H1 (cell line): ENCODE measurements at regions not wholly inside any gene's neighbourhood (a gene's known extent, or its start where the extent isn't known, plus 50 kb on each side); places are given as distances from the start of the nearest gene placed in this dataset.

ENCODE experiments used
- CBX5 ChIP-seq: fragments of 300-800, 300-1000 bp; sonication (generic); IDR thresholded peaks from 2 replicates; pipeline ENCODE4 v1.7.1; 2016; ENCODE audit warnings: antibody characterized with exemption, low read length, low read depth
- CTCF ChIP-seq, 3 experiments: IDR thresholded peaks; 1 replicate in 2 of 3; 2 replicates in 1 of 3; pipeline versions ENCODE4 v1.5.1 to v1.6.1; 2011; ENCODE audit warnings: low read length in 3 of 3, mild to moderate bottlenecking in 3 of 3, inconsistent platforms in 2 of 3, low read depth in 1 of 3, moderate library complexity in 1 of 3; ENCODE audit not compliant: insufficient read depth in 1 of 3; ENCODE audit errors: control extremely low read depth in 1 of 3
- EP300 ChIP-seq, 2 experiments: IDR thresholded peaks; 1 replicate in 1 of 2; 2 replicates in 1 of 2; pipeline ENCODE4 v1.6.1; 2011 to 2012; ENCODE audit warnings: low read depth in 2 of 2, low read length in 2 of 2, mild to moderate bottlenecking in 2 of 2, borderline replicate concordance in 1 of 2, inconsistent platforms in 1 of 2, moderate library complexity in 1 of 2
- JUND ChIP-seq: IDR thresholded peaks from 2 replicates; pipeline ENCODE4 v1.6.1; 2011; ENCODE audit warnings: mild to moderate bottlenecking, improper control_type of control experiment, low read length
- MAX ChIP-seq: IDR thresholded peaks from 2 replicates; pipeline ENCODE4 v1.6.1; 2012; ENCODE audit warnings: inconsistent platforms
- NRF1 ChIP-seq: IDR thresholded peaks from 2 replicates; pipeline ENCODE4 v1.6.1; 2011; ENCODE audit warnings: mild to moderate bottlenecking, low read depth, low read length, improper control_type of control experiment
- POU5F1 ChIP-seq: IDR thresholded peaks from 2 replicates; pipeline ENCODE4 v1.6.1; 2011; ENCODE audit warnings: low read depth, mild to moderate bottlenecking, low read length, moderate library complexity
- RBBP5 ChIP-seq: IDR thresholded peaks from 2 replicates; pipeline ENCODE4 v1.7.1; 2012; ENCODE audit warnings: low read depth, mild to moderate bottlenecking, inconsistent platforms, low read length, moderate library complexity, borderline replicate concordance
- SIN3A ChIP-seq, 2 experiments: IDR thresholded peaks in 1 of 2; conservative IDR thresholded peaks in 1 of 2; 2 replicates each; pipeline ENCODE4 v1.6.1; 2011 to 2012; ENCODE audit warnings: low read length in 2 of 2, improper control_type of control experiment in 1 of 2, low read depth in 1 of 2, mild to moderate bottlenecking in 1 of 2
- SP1 ChIP-seq: IDR thresholded peaks from 2 replicates; pipeline ENCODE4 v1.6.1; 2011; ENCODE audit warnings: low read depth, low read length
- TBP ChIP-seq: IDR thresholded peaks from 2 replicates; pipeline ENCODE4 v1.6.1; 2011; ENCODE audit warnings: low read depth, low read length, improper control_type of control experiment
- TEAD4 ChIP-seq: IDR thresholded peaks from 2 replicates; pipeline ENCODE4 v1.6.1; 2012; ENCODE audit warnings: low read depth, low read length, inconsistent platforms, mixed read lengths
- USF2 ChIP-seq: IDR thresholded peaks from 2 replicates; pipeline ENCODE4 v1.6.1; 2011; ENCODE audit warnings: low read length, improper control_type of control experiment
- ZNF274 ChIP-seq: IDR thresholded peaks from 2 replicates; pipeline ENCODE4 v1.7.0; 2012; ENCODE audit warnings: low read length, borderline replicate concordance; ENCODE audit errors: extremely low read depth

GRCh38 chr6:105954148-105954547 lies 132.0 kb upstream of the PRDM1 start:
- TF ChIP-seq USF2 (no peak), SP1 (no peak), EP300 (IDR thresholded peaks at IDR 0.05; ENCODE audit: borderline replicate concordance in 1 of 2, low read depth in 2 of 2, low read length in 2 of 2) (no peak), TEAD4 (no peak), CTCF (IDR thresholded peaks at IDR 0.05; ENCODE audit: control extremely low read depth in 1 of 3, insufficient read depth in 1 of 3, low read depth in 1 of 3, low read length in 3 of 3) (no peak), MAX (no peak), POU5F1 (no peak), CBX5 (no peak), TBP (no peak), NRF1 (no peak), SIN3A (conservative IDR thresholded peaks at IDR 0.05 in 1 of 2, IDR thresholded peaks at IDR 0.05 in 1 of 2; ENCODE audit: low read depth in 1 of 2, low read length in 2 of 2) (no peak), RBBP5 (no peak), JUND (no peak), ZNF274 (no peak)
